ENCODE measurements at regions not wholly inside any gene's neighbourhood (a gene's known extent, or its start where the extent isn't known, plus 50 kb on each side); places are given as distances from the start of the nearest gene placed in this dataset.

GRCh38 chr2:155115846-155116245 lies 417.4 kb downstream of the KCNJ3 start:
- Histone ChIP-seq H3K27me3 (no peaks in the 10 kb centered on the region), H3K4me3 (no peak overlapping the region), H3K4me1 (no peaks in the 10 kb centered on the region), H3K27ac (no peak overlapping the region), H3K36me3 (no peaks in the 10 kb centered on the region), H3K9me3 (peaks cover 0 to 3% (median 0%) of the 10 kb centered on the region in 3 donors)
- intact Hi-C loops (cut with DNase I) = no loop called here
- TF ChIP-seq POLR2A (IDR thresholded peaks at IDR 0.05) (no peak), CTCF (IDR thresholded peaks at IDR 0.05) (no peak)
- WGBS, 2 donors = 67 to 74% methylated on average over 1 of the region's 1 CpG
- no peak for DNase-seq

GRCh38 chr2:155111070-155111469 lies 412.6 kb downstream of the KCNJ3 start:
- TF ChIP-seq POLR2A (IDR thresholded peaks at IDR 0.05) (no peak), CTCF (IDR thresholded peaks at IDR 0.05) (no peak)
- Histone ChIP-seq H3K27ac (no peak overlapping the region), H3K36me3 (no peaks in the 10 kb centered on the region), H3K4me3 (no peak overlapping the region), H3K27me3 (no peaks in the 10 kb centered on the region), H3K9me3 (peaks cover 0 to 3% (median 0%) of the 10 kb centered on the region in 3 donors), H3K4me1 (no peaks in the 10 kb centered on the region)
- WGBS, 2 donors = 69 to 79% methylated on average over 1 of the region's 1 CpG
- no peak for DNase-seq
- intact Hi-C loops (cut with DNase I) = no loop called here

DNA sequence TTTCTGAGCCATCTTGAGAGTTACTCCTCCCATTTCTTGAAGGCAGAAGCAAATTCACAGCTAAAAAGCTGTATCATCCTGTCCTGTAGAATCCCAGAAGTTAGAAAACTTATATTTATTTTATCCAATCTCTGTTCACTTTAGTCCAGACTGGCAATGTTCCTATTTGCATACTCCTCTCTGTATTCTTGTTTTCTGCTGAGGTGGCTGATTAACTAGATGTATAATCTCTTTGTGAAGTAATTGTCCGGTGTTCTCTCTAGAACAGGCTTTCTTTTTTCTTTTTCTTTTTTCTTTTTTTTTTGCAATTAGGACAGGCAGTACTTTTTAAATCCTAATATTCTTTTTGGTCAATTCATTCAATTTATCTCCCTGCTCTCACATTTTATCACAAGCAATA lies 411.0 kb downstream of the KCNJ3 start:
- TF ChIP-seq CTCF (IDR thresholded peaks at IDR 0.05) = no peak
- no peak for TF ChIP-seq POLR2A (IDR thresholded peaks at IDR 0.05)
- no peak overlapping the region for H3K27ac ChIP-seq
- WGBS, 2 donors = 83 to 85% methylated on average over 1 of the region's 1 CpG

DNA sequence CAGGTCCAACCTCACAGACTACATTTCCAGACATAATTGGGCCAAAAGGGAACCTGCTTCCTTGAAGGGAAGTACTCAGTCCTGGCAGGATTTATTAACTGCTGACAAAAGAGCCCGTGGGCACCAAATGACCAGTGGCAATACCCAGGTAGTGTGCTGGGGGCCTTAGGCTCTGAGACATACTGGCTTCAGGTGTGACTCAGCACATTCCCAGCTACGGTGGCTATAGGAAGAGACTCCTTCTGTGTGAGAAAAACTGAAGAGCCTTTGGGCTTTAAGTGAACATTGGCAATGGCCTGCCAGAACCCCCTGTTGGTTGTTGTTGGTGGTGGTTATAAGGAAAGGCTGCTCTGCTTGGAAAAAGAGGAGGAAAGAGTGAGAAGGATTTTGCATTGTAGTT lies 401.8 kb downstream of the KCNJ3 start:
- intact Hi-C loops (cut with DNase I) = no loop called here
- DNase-seq = no peak
- Histone ChIP-seq H3K9me3 (peaks cover 0 to 8% (median 0%) of the 10 kb centered on the region in 3 donors), H3K27ac (no peak overlapping the region), H3K27me3 (no peaks in the 10 kb centered on the region), H3K36me3 (no peaks in the 10 kb centered on the region), H3K4me3 (no peak overlapping the region), H3K4me1 (no peaks in the 10 kb centered on the region)
- WGBS, 2 donors = 42 to 49% methylated on average over 1 to 2 of the region's 2 CpGs
- TF ChIP-seq CTCF (IDR thresholded peaks at IDR 0.05) = no peak
- TF ChIP-seq POLR2A (IDR thresholded peaks at IDR 0.05) = no peak

More for the DNA sequence above, 411.0 kb downstream of the KCNJ3 start:
- DNase-seq = no peak
- Histone ChIP-seq H3K36me3 (no peaks in the 10 kb centered on the region), H3K4me3 (no peak overlapping the region), H3K4me1 (no peaks in the 10 kb centered on the region), H3K9me3 (no peaks in the 10 kb centered on the region), H3K27me3 (no peaks in the 10 kb centered on the region)
- intact Hi-C loops (cut with DNase I) = no loop called here

- WGBS, 2 donors = 25% methylated on average over 1 of the region's 1 CpG; no CpG with 5 or more reads in 1 of the 2 donors
- Histone ChIP-seq H3K4me1 (no peaks in the 10 kb centered on the region), H3K36me3 (no peaks in the 10 kb centered on the region), H3K9me3 (peaks cover 0 to 8% (median 0%) of the 10 kb centered on the region in 3 donors), H3K27me3 (no peaks in the 10 kb centered on the region), H3K27ac (no peak overlapping the region), H3K4me3 (no peak overlapping the region)
- DNase-seq = no peak
- TF ChIP-seq POLR2A (IDR thresholded peaks at IDR 0.05) = no peak
- no peak for TF ChIP-seq CTCF (IDR thresholded peaks at IDR 0.05)
- intact Hi-C loops (cut with DNase I) = no loop called here
Observed at GRCh38 chr2:155099784-155100183, 401.3 kb downstream of the KCNJ3 start.
